ENCODE measurements at regions not wholly inside any gene's neighbourhood (a gene's known extent, or its start where the extent isn't known, plus 50 kb on each side); places are given as distances from the start of the nearest gene placed in this dataset.

GRCh38 chr11:11735586-11735985, 106.2 kb upstream of the USP47 start:
- TF ChIP-seq CTCF (IDR thresholded peaks at IDR 0.05) (no peak), POLR2A (IDR thresholded peaks at IDR 0.05) (no peak)
